ENCODE measurements at regions not wholly inside any gene's neighbourhood (a gene's known extent, or its start where the extent isn't known, plus 50 kb on each side); places are given as distances from the start of the nearest gene placed in this dataset.
"Not testable (repeated sequence)": the region's sequence is repeated elsewhere in the genome, so short reads cannot be mapped to it uniquely, and the experiment has no call there.

DNA sequence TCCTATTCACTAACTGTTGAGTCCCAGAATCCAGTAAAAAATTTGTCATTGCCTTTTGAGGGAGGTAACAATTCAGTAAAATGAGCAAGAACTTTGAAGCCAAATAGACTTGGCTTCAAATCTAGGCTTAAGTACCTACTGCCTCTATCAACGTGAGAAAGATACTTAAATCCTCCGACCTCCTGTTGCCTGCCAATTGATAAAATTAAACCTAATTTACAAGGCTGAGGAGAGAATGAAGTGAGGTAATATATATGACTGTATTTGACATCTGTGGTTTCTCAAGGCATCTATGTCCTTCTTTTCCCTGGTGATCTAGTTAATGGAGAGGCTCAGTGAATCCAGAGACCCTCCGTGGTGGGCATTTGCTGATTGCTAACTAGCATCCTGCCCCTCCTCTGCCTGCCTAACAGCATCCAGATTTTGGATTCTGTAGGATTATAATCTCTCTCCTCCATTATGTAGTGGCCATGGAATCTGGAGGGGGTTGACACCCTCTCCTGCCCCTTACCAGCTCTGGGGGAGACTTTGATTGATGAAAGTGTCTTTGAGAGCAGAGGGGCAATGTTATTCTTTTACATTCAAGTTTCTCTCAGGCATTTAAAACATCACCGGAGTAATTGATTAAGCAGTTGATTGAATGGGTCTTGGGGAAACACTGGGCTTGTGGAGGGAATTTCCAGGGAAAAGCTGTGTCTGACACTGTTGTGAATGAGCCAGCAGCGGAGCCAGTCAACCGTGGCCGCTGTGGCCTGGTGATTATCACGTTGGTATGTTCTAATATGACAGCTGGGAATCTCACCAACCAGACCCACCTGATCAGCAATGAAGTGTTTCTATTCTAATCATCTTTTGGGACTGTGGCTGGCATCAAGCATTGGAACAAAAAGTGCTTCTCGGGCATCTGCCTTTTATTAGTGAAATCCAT lies 140.7 kb upstream of the FAM78B start:
- no peak for FAIRE-seq

DNA sequence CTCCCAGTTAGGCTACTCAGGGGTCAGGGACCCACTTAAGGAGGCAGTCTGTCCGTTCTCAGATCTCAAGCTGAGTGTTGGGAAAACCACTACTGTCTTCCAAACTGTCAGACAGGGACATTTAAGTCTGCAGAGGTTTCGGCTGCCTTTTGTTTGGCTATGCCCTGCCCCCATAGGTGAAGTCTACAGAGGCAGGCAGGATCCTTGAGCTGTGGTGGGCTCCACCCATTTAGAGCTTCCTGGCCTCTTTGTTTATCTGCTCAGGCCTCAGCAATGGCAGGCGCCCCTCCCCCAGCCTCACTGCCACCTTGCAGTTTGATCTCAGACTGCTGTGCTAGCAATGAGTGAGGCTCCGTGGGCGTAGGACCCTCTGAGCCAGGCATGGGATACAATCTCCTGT lies 149.5 kb upstream of the FAM78B start:
- FAIRE-seq: not testable (repeated sequence)

DNA sequence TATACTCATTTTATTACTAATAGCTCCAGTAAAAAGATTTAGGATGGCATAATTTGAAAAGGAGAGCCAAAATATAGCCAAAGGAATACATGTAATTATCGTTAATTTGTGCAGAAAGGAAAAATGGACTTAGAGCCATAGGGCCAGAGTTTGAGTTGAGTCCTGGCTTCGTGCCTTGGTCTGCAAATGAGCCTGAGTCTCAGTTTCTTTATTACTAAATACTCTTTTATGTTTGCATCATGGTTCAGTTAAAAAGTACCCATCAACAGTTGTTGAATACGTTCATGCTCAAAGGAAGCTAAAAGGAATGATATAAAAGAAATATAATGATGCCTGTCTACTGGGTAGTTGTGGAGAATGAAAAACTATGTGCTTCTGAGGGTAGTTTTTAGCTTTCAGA lies 155.7 kb upstream of the FAM78B start:
- no peak for FAIRE-seq

DNA sequence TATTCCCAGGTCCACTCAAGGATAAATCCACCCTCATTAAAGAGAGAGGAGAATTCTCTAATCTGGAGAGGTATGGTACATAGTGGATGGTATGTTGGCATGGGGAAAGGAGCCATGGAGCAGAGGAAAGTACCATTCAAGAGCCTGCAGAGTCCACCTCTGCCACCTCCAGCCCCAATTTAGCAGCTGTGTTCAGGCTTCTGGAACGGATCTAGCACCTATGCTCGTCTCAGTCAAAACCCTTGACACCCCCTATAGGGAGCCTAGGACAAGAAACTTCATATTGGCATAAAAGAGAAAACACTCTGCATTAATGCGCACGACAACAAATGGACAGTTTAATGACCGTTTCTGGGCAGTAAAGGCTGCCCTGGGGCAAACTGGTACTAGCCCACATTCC lies 161.1 kb upstream of the FAM78B start:
- no peak for FAIRE-seq

DNA sequence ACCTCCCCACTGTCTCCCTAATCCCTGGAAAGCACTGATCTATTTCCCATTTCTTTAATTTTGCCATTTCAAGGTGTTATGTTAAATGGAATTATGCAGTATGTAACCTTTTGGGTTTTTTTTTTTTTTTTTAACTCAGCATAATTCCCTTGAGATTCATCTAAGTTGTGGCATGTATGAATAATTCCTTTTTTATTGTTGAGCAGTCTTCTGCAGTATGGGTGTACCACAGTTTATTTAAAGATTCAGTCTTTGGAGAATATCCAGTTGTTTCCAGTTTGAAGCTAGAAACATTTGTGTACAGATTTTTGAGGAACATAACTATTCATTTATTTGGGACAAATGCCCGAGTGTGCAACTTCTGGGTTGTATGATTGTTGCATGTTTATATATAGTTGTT lies 162.2 kb upstream of the FAM78B start:
- FAIRE-seq: no peak

DNA sequence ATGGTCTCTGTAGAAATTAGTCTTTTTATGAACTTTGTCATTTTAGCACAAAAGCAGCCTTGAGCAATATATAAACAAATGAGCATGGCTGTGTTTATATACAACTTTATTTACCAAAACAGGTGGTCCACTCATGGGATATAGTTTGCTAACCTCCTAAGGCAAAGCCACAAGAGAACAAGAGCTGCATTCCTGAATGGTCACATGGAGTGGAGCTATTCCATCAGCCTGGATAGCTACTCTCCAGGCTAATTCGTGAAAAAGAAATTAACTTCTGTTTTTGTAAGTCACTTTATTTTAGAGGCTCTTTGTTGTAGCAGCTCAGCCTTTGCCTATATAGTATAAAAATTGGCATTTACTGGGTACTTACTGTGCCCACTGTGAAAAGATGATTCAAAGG lies 163.3 kb upstream of the FAM78B start:
- FAIRE-seq: no peak

DNA sequence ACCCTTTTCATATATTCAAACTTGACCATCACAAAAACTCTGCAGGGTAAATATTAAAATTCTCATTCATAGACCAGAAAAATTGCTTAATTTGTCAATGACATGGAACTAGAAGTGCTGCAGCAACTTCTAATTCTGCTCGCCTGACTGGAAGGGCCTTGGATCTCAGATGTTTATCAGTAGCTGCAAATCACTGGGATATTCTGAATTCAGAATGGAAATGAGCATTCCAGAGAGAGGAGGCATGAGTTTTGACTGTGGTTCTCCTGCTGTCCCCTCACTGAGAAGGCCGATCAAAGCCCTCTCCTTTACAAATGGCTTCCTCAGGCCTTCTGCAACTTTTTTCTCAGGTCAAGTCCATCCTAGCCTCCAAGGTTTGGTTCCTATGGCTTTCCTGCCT lies 171.3 kb upstream of the FAM78B start:
- FAIRE-seq: no peak

DNA sequence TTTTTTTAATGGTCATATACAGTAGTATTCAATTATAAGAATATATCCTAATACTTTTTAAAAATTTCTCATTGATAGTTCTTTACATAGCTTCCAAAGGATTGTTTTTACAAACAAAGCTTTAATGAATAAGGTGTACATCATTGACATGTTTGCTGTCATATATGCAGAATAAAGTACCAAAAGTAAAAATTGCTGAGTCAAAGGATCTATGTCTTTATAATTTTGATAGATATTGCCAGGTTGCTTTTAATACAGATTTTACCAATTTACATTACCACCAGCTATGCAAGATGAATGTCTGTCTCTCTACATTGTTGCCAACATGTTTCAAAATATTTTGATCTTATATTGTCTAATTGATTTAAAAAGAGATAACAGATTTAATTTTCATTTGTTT lies 173.9 kb upstream of the FAM78B start:
- no peak for FAIRE-seq

DNA sequence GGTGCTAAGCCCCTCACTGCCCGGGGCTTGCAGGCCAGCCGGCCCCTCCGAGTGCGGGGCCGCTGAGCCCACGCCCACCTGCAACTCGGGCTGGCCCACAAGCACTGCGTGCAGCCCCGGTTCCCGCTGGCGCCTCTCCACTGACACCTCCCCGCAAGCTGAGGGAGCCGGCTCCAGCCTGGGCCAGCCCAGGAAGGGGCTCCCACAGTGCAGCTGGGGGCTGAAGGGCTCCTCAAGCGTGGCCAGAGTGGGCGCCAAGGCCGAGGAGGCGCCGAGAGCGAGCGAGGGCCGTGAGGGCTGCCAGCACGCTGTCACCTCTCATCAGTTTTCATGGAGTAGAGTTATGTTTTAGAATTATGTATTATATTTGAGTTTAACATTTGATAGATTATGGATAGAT lies 176.5 kb upstream of the FAM78B start:
- FAIRE-seq: no peak

DNA sequence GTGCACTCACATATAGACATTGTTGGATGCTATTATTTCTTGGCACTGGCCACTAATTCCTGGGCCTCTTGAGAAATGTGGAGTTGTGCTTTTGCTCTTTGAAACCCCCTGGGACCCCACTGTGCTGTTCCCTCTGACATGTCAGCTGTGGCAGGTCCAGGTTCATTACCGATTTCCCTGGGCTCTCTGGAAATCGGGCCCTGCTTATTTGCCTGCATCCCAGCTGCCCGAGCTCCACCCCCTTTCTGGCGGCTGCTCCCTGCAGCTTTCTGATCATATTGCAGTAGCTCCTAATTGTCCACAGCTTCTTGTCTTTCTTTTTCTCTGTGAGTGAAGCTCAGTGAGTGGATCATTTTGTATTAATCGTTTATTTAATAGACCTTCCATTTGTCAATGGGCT lies 183.7 kb upstream of the FAM78B start:
- no peak for FAIRE-seq

DNA sequence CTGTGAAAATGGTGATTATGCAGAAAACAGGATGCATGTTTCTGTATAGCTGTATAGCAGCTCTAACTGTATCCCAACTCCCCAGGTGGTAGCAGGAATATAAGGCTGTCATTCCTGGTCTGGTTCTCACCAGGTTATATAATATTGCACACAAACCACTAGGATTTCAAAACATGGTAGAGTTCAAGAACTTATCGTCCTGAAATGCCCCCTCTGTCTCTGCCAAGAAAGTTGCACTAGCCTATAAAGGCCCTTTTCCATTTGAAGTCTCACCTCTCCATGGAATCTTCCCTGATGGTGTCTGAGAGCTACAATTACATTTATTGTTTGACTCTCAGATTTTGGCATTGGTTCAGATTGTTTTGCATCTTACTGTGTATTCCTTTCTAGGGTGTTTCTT lies 184.9 kb upstream of the FAM78B start:
- no peak for FAIRE-seq

DNA sequence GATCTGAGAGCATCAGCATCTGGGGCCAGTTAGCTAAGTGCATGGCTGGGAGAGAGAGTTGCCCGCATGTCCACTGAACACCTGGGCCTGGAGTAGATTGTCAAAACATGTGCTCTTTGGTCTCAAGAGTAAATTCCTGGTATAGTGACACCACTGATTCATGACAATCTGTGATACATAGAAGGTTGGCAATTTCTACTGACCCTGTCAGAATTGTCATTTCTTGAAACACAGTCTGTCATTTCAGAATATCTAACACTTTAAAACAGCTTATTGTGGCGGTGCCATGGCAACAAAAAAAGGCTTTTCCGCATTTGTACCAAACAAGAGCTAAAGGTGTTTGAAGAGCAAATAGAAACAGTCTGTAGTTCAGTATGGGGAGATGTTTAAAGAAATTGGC lies 186.4 kb upstream of the FAM78B start:
- FAIRE-seq: no peak

DNA sequence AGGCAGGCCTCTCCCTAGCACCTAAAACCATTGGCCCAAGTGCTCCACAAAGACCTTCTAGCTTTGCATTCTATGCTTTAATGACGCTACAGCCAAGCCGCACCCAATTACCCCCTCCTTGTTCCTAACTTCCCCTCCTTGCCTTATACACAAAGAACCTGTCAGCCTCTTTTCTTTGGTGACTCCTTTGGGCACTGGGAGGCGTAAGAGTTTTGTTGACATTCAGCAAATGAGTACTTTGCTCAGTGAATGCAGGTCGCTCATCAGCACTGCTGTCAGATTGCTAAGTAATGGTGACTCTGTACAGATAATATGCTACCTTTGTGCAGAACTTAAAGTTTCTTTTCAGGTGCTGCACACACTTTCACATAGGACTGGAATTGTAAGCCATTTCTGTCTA lies 187.6 kb upstream of the FAM78B start:
- no peak for FAIRE-seq

DNA sequence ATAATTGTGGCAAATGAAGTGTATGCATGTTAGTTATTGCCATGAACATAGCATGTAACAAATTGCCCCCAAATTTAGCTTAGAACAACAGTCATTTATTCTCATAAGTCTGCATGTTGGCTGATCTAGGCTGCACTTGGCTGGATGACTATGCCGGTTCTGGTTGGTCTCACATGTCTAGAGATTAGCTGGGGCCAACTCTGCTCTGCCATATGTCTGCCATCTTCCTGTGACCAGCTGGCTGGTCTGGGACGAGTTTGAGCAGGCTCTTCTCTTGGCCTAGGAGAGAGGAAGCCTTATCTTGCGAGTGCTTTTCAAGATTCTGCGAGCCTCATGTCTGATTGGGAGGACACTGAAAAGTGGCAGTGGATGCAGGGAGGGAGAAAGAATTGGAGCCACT lies 198.3 kb upstream of the FAM78B start:
- no peak for FAIRE-seq

DNA sequence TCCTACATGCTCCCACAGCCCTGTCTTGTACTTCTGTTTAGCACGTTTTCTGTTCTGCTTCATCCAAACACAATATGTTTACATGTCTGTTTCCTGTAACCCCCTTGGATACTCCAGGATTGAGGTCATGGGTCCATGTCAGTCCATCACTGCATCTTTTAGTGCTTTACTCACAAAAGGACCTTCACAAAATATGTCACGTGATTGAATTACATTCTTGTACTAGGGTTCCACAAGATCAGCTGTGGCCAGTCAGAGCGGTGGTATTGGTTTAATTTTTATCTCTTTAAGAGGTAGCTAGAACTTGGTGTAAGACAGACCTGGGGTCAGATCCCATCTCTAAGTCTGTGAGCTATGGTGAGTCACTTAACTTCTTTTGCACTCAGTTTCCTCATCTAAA lies 201.2 kb upstream of the FAM78B start:
- no peak for FAIRE-seq

DNA sequence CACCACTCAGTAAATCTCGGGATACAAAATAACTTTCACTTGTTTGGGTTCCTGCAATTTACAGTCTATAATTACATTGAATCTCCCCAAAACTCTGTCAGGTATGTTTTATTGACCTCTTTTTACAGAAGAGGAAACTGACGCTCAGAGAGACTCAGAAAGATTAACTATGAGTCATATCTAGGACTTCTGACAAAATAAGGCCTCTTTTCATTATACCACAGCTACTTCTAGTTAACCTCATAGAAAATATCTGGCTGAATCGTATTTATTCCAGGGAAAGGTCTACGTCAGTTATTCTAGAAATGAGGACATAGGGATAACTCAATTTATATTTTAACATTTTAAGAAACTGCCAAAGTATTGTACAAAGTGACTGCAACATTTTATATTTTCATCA lies 211.1 kb upstream of the FAM78B start:
- no peak for FAIRE-seq

DNA sequence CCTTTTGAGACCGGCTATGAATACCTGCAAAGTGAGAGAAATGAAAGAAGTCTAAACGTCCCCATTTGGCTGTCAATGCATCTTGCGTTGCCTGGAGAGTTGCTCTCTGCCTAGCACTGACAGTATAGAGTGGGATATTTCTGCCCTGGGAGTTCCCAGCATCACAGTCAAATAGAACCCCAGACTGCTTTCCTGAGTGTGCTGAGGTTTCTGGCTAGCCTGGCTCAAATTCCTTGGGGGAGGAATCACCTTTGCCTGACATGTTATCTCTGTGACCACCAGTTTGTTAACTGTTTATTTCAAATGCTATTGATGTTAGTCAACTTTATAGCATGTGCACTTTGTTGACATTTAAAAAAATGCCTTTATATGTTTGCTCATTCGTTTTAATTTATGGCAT lies 212.0 kb upstream of the FAM78B start:
- FAIRE-seq: no peak

DNA sequence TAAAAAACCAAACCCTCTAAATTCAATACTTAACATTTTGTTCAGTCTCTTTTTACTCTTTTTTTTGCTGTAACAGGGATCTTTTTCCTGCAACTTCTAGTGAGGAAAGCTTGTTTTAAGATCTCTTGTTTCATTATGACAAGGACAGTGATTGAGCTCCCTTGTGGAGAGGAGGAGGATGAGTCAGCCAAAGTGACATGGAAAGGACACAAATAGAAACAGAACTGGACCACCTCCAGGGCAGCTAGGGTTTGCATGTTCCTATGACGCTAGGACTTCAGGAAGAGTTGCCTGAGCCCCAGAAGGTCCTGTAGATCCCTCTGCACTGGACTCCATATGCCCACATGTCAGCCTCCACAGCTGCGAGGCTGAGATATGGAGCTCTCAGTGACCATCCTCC lies 212.6 kb upstream of the FAM78B start:
- no peak for FAIRE-seq

DNA sequence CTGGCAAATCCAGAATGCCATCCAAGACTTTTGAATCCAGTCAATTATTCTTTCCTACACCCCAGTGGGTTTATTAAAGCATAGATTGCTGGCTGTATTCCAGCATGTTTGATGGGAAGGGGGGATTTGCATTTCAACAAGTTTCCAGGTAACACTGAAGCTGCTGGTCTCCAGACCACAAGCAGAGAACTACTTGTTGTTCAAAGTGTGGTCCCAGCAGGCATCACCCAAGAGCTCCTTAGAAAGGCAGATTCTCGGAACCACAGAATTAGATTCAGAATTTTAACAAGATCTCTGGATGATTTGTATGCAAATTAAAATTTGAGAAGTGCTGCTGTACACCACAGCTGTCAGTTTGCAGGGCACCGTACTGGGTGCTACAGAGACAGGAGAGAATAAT lies 216.3 kb upstream of the FAM78B start:
- no peak for FAIRE-seq

DNA sequence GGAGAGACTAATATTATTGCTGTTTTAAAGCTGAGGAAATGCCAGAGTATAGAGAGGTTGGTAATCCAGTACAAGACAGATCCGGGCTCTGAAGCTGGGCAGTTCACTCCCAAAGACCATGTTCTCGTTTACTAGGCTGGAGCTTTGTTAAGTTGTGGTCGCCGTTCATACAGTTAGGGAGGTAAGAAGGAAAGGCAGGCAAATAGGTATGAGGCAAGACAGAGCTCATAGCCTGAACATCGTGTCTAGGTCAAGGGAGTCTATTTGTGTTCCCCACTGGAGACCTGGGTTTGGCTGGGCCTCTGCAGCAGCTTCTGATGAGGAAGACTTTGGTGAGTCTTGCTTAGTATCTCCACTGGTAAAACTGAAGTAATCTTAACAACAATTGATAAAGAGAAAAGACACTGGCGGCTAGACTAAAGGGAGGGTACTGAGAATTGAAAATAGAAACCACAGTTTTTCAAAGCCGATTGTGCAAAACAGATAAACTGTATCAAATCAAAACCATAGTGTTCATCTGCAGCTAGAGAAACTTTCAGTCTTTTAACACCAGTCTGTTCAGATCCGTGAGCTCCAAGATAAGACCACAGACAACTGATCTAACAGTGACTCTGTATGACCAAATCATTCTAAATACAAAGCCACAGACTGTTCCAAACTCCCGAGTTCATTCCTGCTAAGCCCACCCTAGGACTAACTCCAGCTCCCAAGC lies 217.0 kb upstream of the FAM78B start:
- FAIRE-seq: no peak

DNA sequence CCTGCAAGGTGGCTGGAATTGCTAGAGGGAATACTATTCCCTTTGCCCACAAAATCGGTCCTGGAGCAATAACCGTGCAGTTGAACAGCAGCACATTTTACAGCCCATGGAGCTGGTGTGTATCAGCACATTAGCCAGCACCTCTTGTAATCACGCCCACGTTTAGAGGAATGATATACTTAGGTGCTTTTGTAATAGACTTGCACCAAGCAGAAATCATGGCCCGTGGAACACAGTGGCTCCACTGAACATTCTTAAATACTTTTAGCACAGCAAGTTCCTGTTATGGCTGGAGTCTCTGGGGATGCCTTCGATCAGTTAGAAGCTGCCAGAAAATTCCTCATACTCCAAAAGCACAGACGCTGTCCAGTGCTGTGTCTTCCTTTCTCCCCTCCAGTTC lies 218.1 kb upstream of the FAM78B start:
- no peak for FAIRE-seq

DNA sequence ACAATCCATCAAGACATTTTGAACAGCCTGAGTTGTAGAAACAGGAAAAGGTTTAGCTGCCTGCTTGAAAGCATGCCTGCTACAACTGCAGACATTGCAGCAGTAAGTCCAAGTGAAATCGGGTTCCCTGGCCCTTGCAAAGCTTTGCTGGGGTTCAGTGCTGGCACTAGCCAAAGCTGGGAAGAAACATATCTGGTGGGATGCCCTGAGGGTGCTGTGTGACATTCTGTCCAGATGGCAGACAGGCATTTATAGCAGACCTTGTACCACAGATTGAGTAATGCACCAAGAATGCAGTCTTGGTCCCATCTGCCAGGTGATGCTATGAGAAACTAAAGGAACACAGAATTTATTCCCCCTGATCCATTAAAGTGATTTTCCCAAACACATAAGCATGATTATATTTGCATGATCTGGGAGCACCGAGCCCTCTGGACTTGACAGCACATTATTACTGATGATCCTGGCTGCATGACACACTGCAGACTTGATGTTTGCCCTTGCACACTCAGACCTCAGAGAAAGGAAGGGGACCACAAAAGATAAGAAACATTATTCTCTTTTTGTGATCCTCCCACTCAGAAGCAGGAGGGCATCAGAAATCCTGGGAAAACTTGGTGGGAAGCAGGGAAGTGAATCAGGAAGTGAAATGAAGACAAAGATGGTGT lies 223.7 kb upstream of the FAM78B start:
- no peak for FAIRE-seq

DNA sequence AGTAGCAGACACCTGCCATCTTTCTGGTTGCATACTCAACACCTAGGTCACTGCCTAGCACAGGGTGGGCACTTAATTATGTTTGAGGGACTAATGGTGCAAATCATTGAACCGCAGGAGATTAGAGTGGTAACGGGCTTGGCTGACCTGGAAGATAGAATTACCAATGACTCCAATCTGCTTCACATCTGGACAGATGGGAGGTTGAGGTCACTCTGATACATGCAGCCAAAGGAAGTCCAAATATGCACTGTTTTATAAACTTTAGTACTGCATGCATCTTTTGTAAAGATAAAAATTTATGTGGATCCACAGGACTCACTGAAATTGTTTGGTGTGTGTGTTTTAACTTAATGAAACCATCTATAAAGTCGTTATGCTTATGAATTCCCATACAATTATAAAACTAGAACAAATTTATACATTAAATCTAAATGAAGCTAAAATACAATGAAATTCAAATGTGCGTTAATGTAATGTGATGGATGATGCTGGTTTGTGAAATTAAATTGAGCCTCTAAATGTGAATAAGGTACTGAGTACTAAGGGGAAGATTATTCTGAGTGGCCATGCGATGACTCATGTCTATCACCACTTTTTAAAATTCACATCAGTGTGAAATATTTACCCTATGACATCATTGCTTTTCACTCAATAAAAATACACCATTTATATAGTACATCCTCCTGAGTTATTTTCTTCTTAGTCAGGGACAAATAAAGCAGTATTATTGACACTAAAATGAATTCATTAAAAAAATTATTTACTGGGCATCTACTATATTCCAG lies 224.7 kb upstream of the FAM78B start:
- FAIRE-seq: no peak
